Endothelial cell of umbilical vein (primary cell): ENCODE measurements at regions not wholly inside any gene's neighbourhood (a gene's known extent, or its start where the extent isn't known, plus 50 kb on each side); places are given as distances from the start of the nearest gene placed in this dataset.

ENCODE experiments used
- BruUV-seq: library from RNA; stranded (reverse); fragments of 400-500 nt; replicated peaks from 2 replicates; lab custom pipeline; 2021; lab: Mats Ljungman, UMichigan
- CTCF ChIA-PET: fragments of 300-600, 350-600 bp; sonication (Branson Sonifier 250); formaldehyde crosslinking; loops from one replicate; lab custom pipeline; 2021; ENCODE audit warnings: antibody characterized with exemption, inconsistent platforms; lab: Charles Lee
- POLR2A ChIA-PET: fragments of 300-600, 350-600 bp; sonication (Branson Sonifier 250); formaldehyde crosslinking; loops from one replicate; lab custom pipeline; 2021; ENCODE audit warnings: antibody characterized with exemption, inconsistent platforms; lab: Charles Lee
- DNase-seq: peaks from one replicate; pipeline ENCODE4 v3.0.0-alpha.2; 2011; ENCODE audit warnings: low read depth, low spot score
- FAIRE-seq: peaks from 2 replicates; lab custom pipeline; 2011; peaks lifted over from hg19 to GRCh38; lab: Jason Lieb, UNC
- H2AFZ ChIP-seq: 2 replicates; pipeline ENCODE4 v1.6.0; 2012; ENCODE audit warnings: low read depth, low read length, control low read depth, inconsistent platforms
- H3K27ac ChIP-seq: 2 replicates; pipeline ENCODE4 v1.5.1; 2011; ENCODE audit warnings: low read depth, mild to moderate bottlenecking, control low read depth, low read length, moderate library complexity; ENCODE audit not compliant: insufficient read depth
- H3K27me3 ChIP-seq, 2 experiments: 2 replicates each; pipeline versions ENCODE4 v1.6.0 to v1.6.1; 2011; ENCODE audit warnings: low read length in 2 of 2, mixed read lengths in 1 of 2; ENCODE audit not compliant: control insufficient read depth in 2 of 2, insufficient read depth in 2 of 2
- H3K36me3 ChIP-seq, 2 experiments: 2 replicates in 1 of 2; 3 replicates in 1 of 2; pipeline ENCODE4 v1.5.1; 2011; ENCODE audit warnings: low read length in 2 of 2, mild to moderate bottlenecking in 1 of 2, moderate library complexity in 1 of 2; ENCODE audit not compliant: control insufficient read depth in 2 of 2, insufficient read depth in 2 of 2; ENCODE audit errors: extremely low read depth in 1 of 2
- H3K4me1 ChIP-seq: 3 replicates; pipeline ENCODE4 v1.5.1; 2011; ENCODE audit warnings: mild to moderate bottlenecking, low read length; ENCODE audit not compliant: control insufficient read depth, insufficient read depth; ENCODE audit errors: extremely low read depth
- H3K4me2 ChIP-seq: 2 replicates; pipeline ENCODE4 v1.6.1; 2011; ENCODE audit warnings: low read length, control low read depth, mixed read lengths; ENCODE audit not compliant: insufficient read depth
- H3K4me3 ChIP-seq, 3 experiments: fragments of 200-600 bp in 1 of 3; sonication (generic), shearing (Covaris generic) in 1 of 3; replicated peaks in 1 of 3; 2 replicates each; pipeline ENCODE4 v1.5.1; 2011 to 2016; ENCODE audit warnings: control low read depth in 3 of 3, low read length in 3 of 3, mild to moderate bottlenecking in 2 of 3, inconsistent platforms in 1 of 3, low read depth in 1 of 3, moderate library complexity in 1 of 3; ENCODE audit not compliant: insufficient read depth in 1 of 3
- H3K79me2 ChIP-seq: 2 replicates; pipeline ENCODE4 v1.6.0; 2012; ENCODE audit warnings: low read length, inconsistent platforms; ENCODE audit not compliant: control insufficient read depth, insufficient read depth
- H3K9ac ChIP-seq: replicated peaks from 2 replicates; pipeline ENCODE3; 2011; ENCODE audit warnings: low read length, control low read depth; ENCODE audit not compliant: insufficient read depth; ENCODE audit errors: extremely low read depth
- H3K9me1 ChIP-seq: replicated peaks from 3 replicates; pipeline ENCODE4 v1.6.0; 2011; ENCODE audit warnings: mild to moderate bottlenecking, low read length; ENCODE audit not compliant: control insufficient read depth, insufficient read depth; ENCODE audit errors: extremely low read depth
- H3K9me3 ChIP-seq: replicated peaks from 2 replicates; pipeline ENCODE4 v1.5.1; 2012; ENCODE audit warnings: low read length, inconsistent platforms; ENCODE audit not compliant: control insufficient read depth, insufficient read depth
- H4K20me1 ChIP-seq: replicated peaks from 2 replicates; pipeline ENCODE3; 2011; ENCODE audit warnings: mild to moderate bottlenecking, low read length; ENCODE audit not compliant: control insufficient read depth, insufficient read depth; ENCODE audit errors: extremely low read depth
- EZH2 ChIP-seq: IDR thresholded peaks from 2 replicates; pipeline ENCODE4 v1.6.1; 2012; ENCODE audit warnings: borderline replicate concordance, low read depth, mild to moderate bottlenecking, moderate library complexity, low read length, inconsistent platforms; ENCODE audit not compliant: severe bottlenecking
- FOS ChIP-seq: IDR thresholded peaks from 2 replicates; pipeline ENCODE4 v1.6.1; 2011; ENCODE audit warnings: mild to moderate bottlenecking, low read length, moderate library complexity, borderline replicate concordance; ENCODE audit not compliant: insufficient read depth
- GATA2 ChIP-seq: IDR thresholded peaks from 2 replicates; pipeline ENCODE4 v1.7.0; 2011; ENCODE audit warnings: low read depth, mild to moderate bottlenecking, moderate library complexity, mixed read lengths, low read length; ENCODE audit not compliant: insufficient read length, insufficient read depth
- JUN ChIP-seq: IDR thresholded peaks from 2 replicates; pipeline ENCODE4 v1.6.1; 2011; ENCODE audit warnings: borderline replicate concordance, low read depth; ENCODE audit not compliant: insufficient read length, insufficient read depth
- MYC ChIP-seq: IDR thresholded peaks from one replicate; pipeline ENCODE4 v1.6.1; 2011; ENCODE audit warnings: mild to moderate bottlenecking, low read depth, low read length
- POLR2A ChIP-seq: IDR thresholded peaks from 2 replicates; pipeline ENCODE4 v1.6.1; 2012; ENCODE audit warnings: low read depth, mild to moderate bottlenecking, control low read depth, low read length
- POLR2AphosphoS5 ChIP-seq: IDR thresholded peaks from 2 replicates; pipeline ENCODE4 v1.6.1; 2012; ENCODE audit warnings: low read depth, mild to moderate bottlenecking, control low read depth, low read length, moderate library complexity; ENCODE audit not compliant: insufficient read depth
- dilution Hi-C: fragments of 300-500 bp; cut with MboI; formaldehyde crosslinking; loops from one replicate; pipeline ENCODE4 v1.15.0; 2019; ENCODE audit warnings: low sequenced_read_pairs; ENCODE audit not compliant: extremely low pct_ligation_motif_present
- intact Hi-C: fragments of 100-400 bp; cut with micrococcal nuclease; formaldehyde crosslinking; loops from one replicate; pipeline ENCODE4 v1.10.0; 2022
- TF ChIP-seq, protein P1 (sequence below): IDR thresholded peaks from 2 replicates; pipeline ENCODE4 v1.6.1; 2011; ENCODE audit not compliant: insufficient read depth, insufficient read length
- TF ChIP-seq, protein P2 (sequence below), 2 donors: IDR thresholded peaks; 1 replicate in 1 of 2; 2 replicates in 1 of 2; pipeline ENCODE4 v1.5.1; 2011; ENCODE audit warnings: low read length in 2 of 2, mild to moderate bottlenecking in 2 of 2, moderate library complexity in 2 of 2, control low read depth in 1 of 2, inconsistent platforms in 1 of 2, low read depth in 1 of 2; ENCODE audit not compliant: insufficient read depth in 1 of 2; ENCODE audit errors: extremely low read depth in 1 of 2

DNA sequence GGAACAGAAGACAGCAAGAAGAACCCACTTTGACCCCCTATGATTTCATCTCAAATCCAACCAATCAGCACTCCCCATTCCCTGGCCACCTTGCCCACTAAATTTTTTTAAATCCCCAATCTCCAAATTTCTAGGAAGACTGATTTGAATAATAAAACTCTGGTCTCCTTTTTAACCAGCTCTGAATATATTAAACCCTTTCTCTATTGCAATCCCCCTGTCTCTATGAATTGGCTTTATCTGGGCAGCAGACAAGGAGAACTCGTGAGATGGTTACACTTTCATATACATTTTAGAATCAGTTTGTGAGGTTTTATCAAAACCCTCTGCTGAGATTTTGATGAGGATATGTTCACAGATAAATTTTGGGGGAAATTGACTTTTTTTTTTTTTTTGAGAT, 90.3 kb upstream of the TRIM24 start:
- no TSS peak for BruUV-seq
- Histone ChIP-seq H3K79me2 (no peaks in the 10 kb centered on the region), H3K9me1 (no peaks in the 10 kb centered on the region), H3K4me1 (no peaks in the 10 kb centered on the region), H2AFZ (no peak overlapping the region), H3K9ac (no peak overlapping the region), H3K9me3 (no peaks in the 10 kb centered on the region), H3K27ac (no peak overlapping the region), H3K4me3 (no peak overlapping the region), H3K4me2 (no peak overlapping the region), H4K20me1 (no peaks in the 10 kb centered on the region), H3K27me3 (no peaks in the 10 kb centered on the region), H3K36me3 (no peaks in the 10 kb centered on the region)
- dilution Hi-C loops (no loop called here), intact Hi-C loops (no loop called here)
- POLR2A ChIA-PET, result no interaction called here
- CTCF ChIA-PET, result no interaction called here
- FAIRE-seq (no peak), DNase-seq (no peak)
- TF ChIP-seq, protein P1, sequence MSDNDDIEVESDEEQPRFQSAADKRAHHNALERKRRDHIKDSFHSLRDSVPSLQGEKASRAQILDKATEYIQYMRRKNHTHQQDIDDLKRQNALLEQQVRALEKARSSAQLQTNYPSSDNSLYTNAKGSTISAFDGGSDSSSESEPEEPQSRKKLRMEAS, result no peak
- TF ChIP-seq GATA2 (no peak), JUN (no peak), FOS (no peak), POLR2AphosphoS5 (no peak), MYC (no peak), EZH2 (no peak), POLR2A (no peak)
- TF ChIP-seq, protein P2, sequence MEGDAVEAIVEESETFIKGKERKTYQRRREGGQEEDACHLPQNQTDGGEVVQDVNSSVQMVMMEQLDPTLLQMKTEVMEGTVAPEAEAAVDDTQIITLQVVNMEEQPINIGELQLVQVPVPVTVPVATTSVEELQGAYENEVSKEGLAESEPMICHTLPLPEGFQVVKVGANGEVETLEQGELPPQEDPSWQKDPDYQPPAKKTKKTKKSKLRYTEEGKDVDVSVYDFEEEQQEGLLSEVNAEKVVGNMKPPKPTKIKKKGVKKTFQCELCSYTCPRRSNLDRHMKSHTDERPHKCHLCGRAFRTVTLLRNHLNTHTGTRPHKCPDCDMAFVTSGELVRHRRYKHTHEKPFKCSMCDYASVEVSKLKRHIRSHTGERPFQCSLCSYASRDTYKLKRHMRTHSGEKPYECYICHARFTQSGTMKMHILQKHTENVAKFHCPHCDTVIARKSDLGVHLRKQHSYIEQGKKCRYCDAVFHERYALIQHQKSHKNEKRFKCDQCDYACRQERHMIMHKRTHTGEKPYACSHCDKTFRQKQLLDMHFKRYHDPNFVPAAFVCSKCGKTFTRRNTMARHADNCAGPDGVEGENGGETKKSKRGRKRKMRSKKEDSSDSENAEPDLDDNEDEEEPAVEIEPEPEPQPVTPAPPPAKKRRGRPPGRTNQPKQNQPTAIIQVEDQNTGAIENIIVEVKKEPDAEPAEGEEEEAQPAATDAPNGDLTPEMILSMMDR (IDR thresholded peaks at IDR 0.05; ENCODE audit: extremely low read depth in 1 of 2, insufficient read depth in 1 of 2, low read depth in 1 of 2, low read length in 2 of 2), result no peak
